SK-N-MC (cell line): ENCODE measurements at regions not wholly inside any gene's neighbourhood (a gene's known extent, or its start where the extent isn't known, plus 50 kb on each side); places are given as distances from the start of the nearest gene placed in this dataset.

Experiments used
- EZH2 ChIP-seq: fragments of 200-600 bp; sonication (generic); IDR thresholded peaks from one replicate; pipeline ENCODE4 v1.6.1; 2017; ENCODE audit warnings: antibody characterized with exemption
- POLR2AphosphoS5 ChIP-seq: IDR thresholded peaks from 2 replicates; pipeline ENCODE4 v1.6.1; 2012; ENCODE audit warnings: mild to moderate bottlenecking, low read depth, low read length, borderline replicate concordance

DNA sequence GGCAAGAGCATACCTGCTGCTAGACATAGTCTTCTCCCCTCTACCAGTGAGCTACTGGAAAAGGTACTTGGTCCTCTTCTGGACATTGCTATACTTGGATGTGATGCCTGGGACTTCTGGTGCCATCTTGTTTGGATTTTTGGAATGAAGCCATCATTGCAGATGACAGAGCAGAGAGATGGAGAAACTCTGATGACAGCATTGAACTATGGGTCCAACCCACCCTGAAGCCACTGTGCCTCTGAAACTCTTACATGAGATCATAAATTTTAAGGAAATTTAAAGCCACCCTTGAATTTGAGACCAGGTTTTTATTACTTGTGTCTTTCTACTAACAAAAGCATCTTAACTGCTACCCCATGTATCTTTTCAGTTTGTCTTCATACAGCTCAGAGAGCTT, 151.1 kb upstream of the SMIM23 start:
- no peak for TF ChIP-seq EZH2
- TF ChIP-seq POLR2AphosphoS5, result no peak
